SW480 (cell line): ENCODE measurements at regions not wholly inside any gene's neighbourhood (a gene's known extent, or its start where the extent isn't known, plus 50 kb on each side); places are given as distances from the start of the nearest gene placed in this dataset.
"Not testable (repeated sequence)": the region's sequence is repeated elsewhere in the genome, so short reads cannot be mapped to it uniquely, and the experiment has no call there.

Experiments used
- DNase-seq: peaks from one replicate; pipeline ENCODE4 v3.0.0-alpha.2; 2016; ENCODE audit warnings: low spot score

GRCh38 chr9:84504360-84504759 is 163.8 kb upstream of the SLC28A3 start:
- no peak for DNase-seq

- DNase-seq: no peak
Observed at GRCh38 chr9:84511651-84512050, 157.9 kb upstream of the NTRK2 start.

GRCh38 chr9:84512493-84512892 is 157.0 kb upstream of the NTRK2 start:
- DNase-seq: no peak

- DNase-seq: no peak
Observed at GRCh38 chr9:84513473-84513872, 156.1 kb upstream of the NTRK2 start.

GRCh38 chr9:84513979-84514378 is 155.6 kb upstream of the NTRK2 start:
- no peak for DNase-seq

GRCh38 chr9:84514421-84514820 is 155.1 kb upstream of the NTRK2 start:
- DNase-seq: no peak

- no peak for DNase-seq
Observed at GRCh38 chr9:84517026-84517425, 152.5 kb upstream of the NTRK2 start.

- DNase-seq: no peak
Observed at GRCh38 chr9:84519413-84519812, 150.1 kb upstream of the NTRK2 start.

- DNase-seq: no peak
Observed at GRCh38 chr9:84521208-84521607, 148.3 kb upstream of the NTRK2 start.

GRCh38 chr9:84526211-84526610 is 143.3 kb upstream of the NTRK2 start:
- DNase-seq: not testable (repeated sequence)

GRCh38 chr9:84527060-84527720 is 142.3 kb upstream of the NTRK2 start:
- DNase-seq: not testable (repeated sequence)

GRCh38 chr9:84535973-84536372 is 133.6 kb upstream of the NTRK2 start:
- DNase-seq: not testable (repeated sequence)

- peak; percentile 16 for DNase-seq
Observed at GRCh38 chr9:84538879-84539278, 130.7 kb upstream of the NTRK2 start.

GRCh38 chr9:84542554-84542953 is 127.0 kb upstream of the NTRK2 start:
- peak; percentile 10 for DNase-seq

- DNase-seq: no peak
Observed at GRCh38 chr9:84554069-84554664, 115.4 kb upstream of the NTRK2 start.

- DNase-seq: no peak
Observed at GRCh38 chr9:84556556-84556955, 113.0 kb upstream of the NTRK2 start.

GRCh38 chr9:84557751-84558150 is 111.8 kb upstream of the NTRK2 start:
- DNase-seq: no peak

- DNase-seq: no peak
Observed at GRCh38 chr9:84563691-84564090, 105.8 kb upstream of the NTRK2 start.

- DNase-seq: no peak
Observed at GRCh38 chr9:84567805-84568204, 101.7 kb upstream of the NTRK2 start.

- peak; percentile 40 for DNase-seq
Observed at GRCh38 chr9:84570482-84571154, 98.9 kb upstream of the NTRK2 start.

GRCh38 chr9:84573083-84573482 is 96.4 kb upstream of the NTRK2 start:
- no peak for DNase-seq

GRCh38 chr9:84575705-84576104 is 93.8 kb upstream of the NTRK2 start:
- no peak for DNase-seq

GRCh38 chr9:84583866-84584265 is 85.7 kb upstream of the NTRK2 start:
- peak; percentile 9 for DNase-seq
